Eye (tissue), 1 donor: ENCODE measurements at regions not wholly inside any gene's neighbourhood (a gene's known extent, or its start where the extent isn't known, plus 50 kb on each side); places are given as distances from the start of the nearest gene placed in this dataset.

Source experiments
- DNase-seq: peaks from one replicate; pipeline ENCODE4 v3.0.0-alpha.2; 2015

- no peak for DNase-seq
Measured at GRCh38 chr10:61138708-61139591, 195.0 kb upstream of the RHOBTB1 start.

GRCh38 chr10:61136139-61136538 lies 192.2 kb upstream of the RHOBTB1 start:
- DNase-seq, result no peak

- no peak for DNase-seq
Measured at GRCh38 chr10:61135276-61135721, 191.3 kb upstream of the RHOBTB1 start.

GRCh38 chr10:61130366-61130765 lies 186.4 kb upstream of the RHOBTB1 start:
- no peak for DNase-seq

- DNase-seq, result no peak
Measured at GRCh38 chr10:61128196-61128595, 184.2 kb upstream of the RHOBTB1 start.

- DNase-seq, result no peak
Measured at GRCh38 chr10:61125560-61126170, 181.7 kb upstream of the RHOBTB1 start.

GRCh38 chr10:61124756-61125530 lies 181.0 kb upstream of the RHOBTB1 start:
- no peak for DNase-seq

- no peak for DNase-seq
Measured at GRCh38 chr10:61120805-61121204, 176.8 kb upstream of the RHOBTB1 start.

GRCh38 chr10:61119573-61119972 lies 175.6 kb upstream of the RHOBTB1 start:
- DNase-seq, result no peak

- DNase-seq, result no peak
Measured at GRCh38 chr10:61115897-61116296, 171.9 kb upstream of the RHOBTB1 start.

GRCh38 chr10:61112771-61113170 lies 168.8 kb upstream of the RHOBTB1 start:
- DNase-seq, result peak; percentile 55

- DNase-seq, result no peak
Measured at GRCh38 chr10:61110936-61111335, 167.0 kb upstream of the RHOBTB1 start.

- no peak for DNase-seq
Measured at GRCh38 chr10:61110188-61110844, 166.3 kb upstream of the RHOBTB1 start.

GRCh38 chr10:61108915-61109314 lies 164.9 kb upstream of the RHOBTB1 start:
- DNase-seq, result no peak

GRCh38 chr10:61100887-61101286 lies 156.9 kb upstream of the RHOBTB1 start:
- peak; percentile 55 for DNase-seq

GRCh38 chr10:61099756-61100155 lies 155.8 kb upstream of the RHOBTB1 start:
- DNase-seq, result no peak

- DNase-seq, result no peak
Measured at GRCh38 chr10:61098966-61099365, 155.0 kb upstream of the RHOBTB1 start.

GRCh38 chr10:61097026-61097425 lies 153.0 kb upstream of the RHOBTB1 start:
- no peak for DNase-seq

GRCh38 chr10:61096056-61096455 lies 152.1 kb upstream of the RHOBTB1 start:
- DNase-seq, result no peak

GRCh38 chr10:61091531-61091930 lies 147.5 kb upstream of the RHOBTB1 start:
- DNase-seq, result no peak

- DNase-seq, result no peak
Measured at GRCh38 chr10:61089251-61089650, 145.3 kb upstream of the RHOBTB1 start.

GRCh38 chr10:61084493-61084892 lies 140.5 kb upstream of the RHOBTB1 start:
- no peak for DNase-seq

- DNase-seq, result no peak
Measured at GRCh38 chr10:61081301-61081700, 137.3 kb upstream of the RHOBTB1 start.
